PFSK-1 (cell line): ENCODE measurements at regions not wholly inside any gene's neighbourhood (a gene's known extent, or its start where the extent isn't known, plus 50 kb on each side); places are given as distances from the start of the nearest gene placed in this dataset.

ENCODE experiments used
- FOXP2 ChIP-seq: optimal IDR thresholded peaks from 2 replicates; pipeline ENCODE3; 2011; ENCODE audit warnings: borderline replicate concordance, control low read depth, inconsistent platforms; ENCODE audit not compliant: insufficient read depth; ENCODE audit errors: extremely low read length, extremely low read depth
- POLR2AphosphoS5 ChIP-seq: IDR thresholded peaks from 2 replicates; pipeline ENCODE4 v1.6.1; 2012; ENCODE audit warnings: low read depth, mild to moderate bottlenecking, control low read depth, low read length, moderate library complexity
- REST ChIP-seq, 2 experiments: IDR thresholded peaks; 2 replicates each; pipeline versions ENCODE4 v1.6.1 to v1.8.0; 2011 to 2012; ENCODE audit warnings: low read depth in 2 of 2, low read length in 2 of 2, control low read depth in 1 of 2, inconsistent platforms in 1 of 2, mild to moderate bottlenecking in 1 of 2, moderate library complexity in 1 of 2; ENCODE audit not compliant: insufficient read depth in 1 of 2
- SIN3A ChIP-seq: IDR thresholded peaks from 2 replicates; pipeline ENCODE4 v1.6.1; 2012; ENCODE audit warnings: mild to moderate bottlenecking, low read length, moderate library complexity, borderline replicate concordance; ENCODE audit not compliant: insufficient read depth
- TAF1 ChIP-seq: IDR thresholded peaks from 2 replicates; pipeline ENCODE4 v1.6.1; 2012; ENCODE audit warnings: low read length, control low read depth, borderline replicate concordance; ENCODE audit not compliant: insufficient read depth

GRCh38 chr1:37373413-37373812, 101.0 kb upstream of the ZC3H12A start:
- no peak for TF ChIP-seq SIN3A

- TF ChIP-seq REST (IDR thresholded peaks at IDR 0.05; ENCODE audit: insufficient read depth in 1 of 2, low read depth in 2 of 2, low read length in 2 of 2) (no peak), TAF1 (no peak), SIN3A (no peak), FOXP2 (no peak), POLR2AphosphoS5 (no peak)
These were observed 86.5 kb upstream of the ZC3H12A start for GRCh38 chr1:37387854-37388253.

- TF ChIP-seq SIN3A (no peak), POLR2AphosphoS5 (no peak), FOXP2 (no peak), REST (IDR thresholded peaks at IDR 0.05; ENCODE audit: insufficient read depth in 1 of 2, low read depth in 2 of 2, low read length in 2 of 2) (no peak), TAF1 (no peak)
These were observed 85.1 kb upstream of the ZC3H12A start for GRCh38 chr1:37389327-37389726.

GRCh38 chr1:37391211-37392011, 83.0 kb upstream of the ZC3H12A start:
- TF ChIP-seq FOXP2 (no peak), SIN3A (no peak), POLR2AphosphoS5 (no peak), TAF1 (no peak), REST (IDR thresholded peaks at IDR 0.05; ENCODE audit: insufficient read depth in 1 of 2, low read depth in 2 of 2, low read length in 2 of 2) (no peak)

- no peak for TF ChIP-seq FOXP2
- no peak for TF ChIP-seq TAF1
- TF ChIP-seq SIN3A: no peak
- TF ChIP-seq REST (IDR thresholded peaks at IDR 0.05; ENCODE audit: insufficient read depth in 1 of 2, low read depth in 2 of 2, low read length in 2 of 2): no peak
- TF ChIP-seq POLR2AphosphoS5: no peak
These were observed 82.3 kb upstream of the ZC3H12A start for GRCh38 chr1:37392051-37392450.
